Spleen (tissue), 7 donors: ENCODE measurements at regions not wholly inside any gene's neighbourhood (a gene's known extent, or its start where the extent isn't known, plus 50 kb on each side); places are given as distances from the start of the nearest gene placed in this dataset.

ENCODE experiments used
- CTCF ChIP-seq, 11 experiments: fragments of 200-600 bp in 7 of 11; fragments of 450-650 bp in 4 of 11; sonication (generic) in 4 of 11; IDR thresholded peaks in 8 of 11; conservative IDR thresholded peaks in 3 of 11; 1 replicate in 7 of 11; 2 replicates in 4 of 11; pipeline versions ENCODE4 v1.4.0 to v1.8.0; 2016 to 2021; ENCODE audit warnings: antibody characterized with exemption in 11 of 11, inconsistent platforms in 4 of 11, mild to moderate bottlenecking in 1 of 11
- POLR2A ChIP-seq, 3 donors: fragments of 450-650 bp; IDR thresholded peaks; one replicate each; pipeline ENCODE4 v1.5.1; 2017; ENCODE audit warnings: antibody characterized with exemption in 3 of 3, mild to moderate bottlenecking in 1 of 3
- POLR2AphosphoS5 ChIP-seq, 3 donors: sonication (generic); formaldehyde crosslinking; IDR thresholded peaks; one replicate each; pipeline ENCODE4 v1.5.1; 2017; ENCODE audit warnings: antibody characterized with exemption in 3 of 3
- donor health status: DM: no; HTN: no; CAD: no; lungs with moderate emphysema.
- donor health status: DM: no; HTN: no; CAD: no.
- donor health status: DM: no; HTN: no; CAD: no.

GRCh38 chr2:23250371-23250770, 134.6 kb upstream of the KLHL29 start:
- TF ChIP-seq CTCF (IDR thresholded peaks at IDR 0.05 in 8 of 11, conservative IDR thresholded peaks at IDR 0.05 in 3 of 11) (no peak), POLR2AphosphoS5 (IDR thresholded peaks at IDR 0.05) (no peak), POLR2A (IDR thresholded peaks at IDR 0.05) (no peak)
